ENCODE measurements at regions not wholly inside any gene's neighbourhood (a gene's known extent, or its start where the extent isn't known, plus 50 kb on each side); places are given as distances from the start of the nearest gene placed in this dataset.
"Not testable (repeated sequence)": the region's sequence is repeated elsewhere in the genome, so short reads cannot be mapped to it uniquely, and the experiment has no call there.

GRCh38 chr4:79831701-79832514 lies 241.1 kb downstream of the ANTXR2 start:
- H3K27ac Mint-ChIP-seq: no peak overlapping the region
- DNase-seq (ENCODE audit: low spot score, unreplicated experiment): no peak
- no peak overlapping the region for H3K4me3 Mint-ChIP-seq (ENCODE audit: low read depth)
- no peaks in the 10 kb centered on the region for H3K36me3 Mint-ChIP-seq (ENCODE audit: insufficient read depth)
- no peaks in the 10 kb centered on the region for H3K4me1 Mint-ChIP-seq (ENCODE audit: low read depth)
- H3K9me3 Mint-ChIP-seq (ENCODE audit: low read depth): peaks cover 11% of the 10 kb centered on the region
- TF ChIP-seq CTCF (IDR thresholded peaks at IDR 0.05; ENCODE audit: unreplicated experiment): no peak
- no peaks in the 10 kb centered on the region for H3K27me3 Mint-ChIP-seq

- Mint-ChIP-seq H3K27me3 (no peaks in the 10 kb centered on the region), H3K4me1 (ENCODE audit: low read depth) (no peaks in the 10 kb centered on the region), H3K9me3 (ENCODE audit: low read depth) (peaks cover 4% of the 10 kb centered on the region), H3K36me3 (ENCODE audit: insufficient read depth) (no peaks in the 10 kb centered on the region), H3K27ac (no peak overlapping the region), H3K4me3 (ENCODE audit: low read depth) (no peak overlapping the region)
- TF ChIP-seq CTCF (IDR thresholded peaks at IDR 0.05; ENCODE audit: unreplicated experiment): no peak
- no peak for DNase-seq (ENCODE audit: low spot score, unreplicated experiment)
Measured at GRCh38 chr4:79831119-79831528, 241.9 kb downstream of the ANTXR2 start.

GRCh38 chr4:79827283-79827682 lies 245.7 kb downstream of the ANTXR2 start:
- Mint-ChIP-seq H3K4me3 (ENCODE audit: low read depth) (no peak overlapping the region), H3K36me3 (ENCODE audit: insufficient read depth) (peaks cover 2% of the 10 kb centered on the region), H3K27me3 (no peaks in the 10 kb centered on the region), H3K9me3 (ENCODE audit: low read depth) (peaks cover 9% of the 10 kb centered on the region), H3K4me1 (ENCODE audit: low read depth) (no peaks in the 10 kb centered on the region), H3K27ac (no peak overlapping the region)
- no peak for TF ChIP-seq CTCF (IDR thresholded peaks at IDR 0.05; ENCODE audit: unreplicated experiment)
- no peak for DNase-seq (ENCODE audit: low spot score, unreplicated experiment)

- Mint-ChIP-seq H3K27me3 (no peaks in the 10 kb centered on the region), H3K27ac (no peak overlapping the region), H3K36me3 (ENCODE audit: insufficient read depth) (peaks cover 2% of the 10 kb centered on the region), H3K4me1 (ENCODE audit: low read depth) (no peaks in the 10 kb centered on the region), H3K9me3 (ENCODE audit: low read depth) (peaks cover 6% of the 10 kb centered on the region), H3K4me3 (ENCODE audit: low read depth) (no peak overlapping the region)
- no peak for TF ChIP-seq CTCF (IDR thresholded peaks at IDR 0.05; ENCODE audit: unreplicated experiment)
- no peak for DNase-seq (ENCODE audit: low spot score, unreplicated experiment)
Measured at GRCh38 chr4:79823148-79823763, 249.8 kb downstream of the ANTXR2 start.

- H3K36me3 Mint-ChIP-seq (ENCODE audit: insufficient read depth): peaks cover 2% of the 10 kb centered on the region
- no peaks in the 10 kb centered on the region for H3K4me1 Mint-ChIP-seq (ENCODE audit: low read depth)
- no peak for DNase-seq (ENCODE audit: low spot score, unreplicated experiment)
- no peak overlapping the region for H3K27ac Mint-ChIP-seq
- peaks cover 10% of the 10 kb centered on the region for H3K9me3 Mint-ChIP-seq (ENCODE audit: low read depth)
- TF ChIP-seq CTCF (IDR thresholded peaks at IDR 0.05; ENCODE audit: unreplicated experiment): no peak
- H3K4me3 Mint-ChIP-seq (ENCODE audit: low read depth): no peak overlapping the region
- H3K27me3 Mint-ChIP-seq: no peaks in the 10 kb centered on the region
Measured at GRCh38 chr4:79820427-79820826, 252.6 kb downstream of the ANTXR2 start.

- not testable (repeated sequence) for DNase-seq (ENCODE audit: low spot score, unreplicated experiment); H3K4me1 Mint-ChIP-seq (ENCODE audit: low read depth)
- H3K9me3 Mint-ChIP-seq (ENCODE audit: low read depth): peaks cover 16% of the 10 kb centered on the region
Measured at GRCh38 chr4:79807933-79808332, 265.1 kb downstream of the ANTXR2 start.

More at GRCh38 chr4:79807933-79808332, 265.1 kb downstream of the ANTXR2 start:
- not testable (repeated sequence) for H3K36me3 Mint-ChIP-seq (ENCODE audit: insufficient read depth); H3K4me3 Mint-ChIP-seq (ENCODE audit: low read depth); H3K27ac Mint-ChIP-seq; H3K27me3 Mint-ChIP-seq
